ENCODE measurements at regions not wholly inside any gene's neighbourhood (a gene's known extent, or its start where the extent isn't known, plus 50 kb on each side); places are given as distances from the start of the nearest gene placed in this dataset.
"Not testable (repeated sequence)": the region's sequence is repeated elsewhere in the genome, so short reads cannot be mapped to it uniquely, and the experiment has no call there.

DNA sequence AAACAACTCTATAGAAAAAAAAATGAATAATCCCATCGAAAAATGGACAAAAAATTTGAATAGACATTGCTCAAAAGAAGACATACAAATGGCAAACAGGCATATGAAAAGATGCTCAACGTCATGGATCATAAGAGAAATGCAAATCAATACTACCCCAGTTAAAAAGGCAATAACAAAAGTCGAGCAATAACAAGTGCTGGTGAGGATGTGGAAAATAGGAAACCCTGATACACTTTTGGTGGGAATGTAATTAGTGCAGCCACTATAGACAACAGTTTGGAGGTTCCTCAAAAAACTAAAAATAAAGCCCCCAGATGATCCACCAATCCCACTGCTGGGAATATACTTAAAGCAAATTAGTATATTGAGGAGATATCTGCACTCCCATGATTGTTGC lies 701.5 kb downstream of the NUP35 start:
- intact Hi-C loops (cut with DNase I), result no loop called here
- DNase-seq (ENCODE audit: low spot score) (no peak), ATAC-seq (no peak)

DNA sequence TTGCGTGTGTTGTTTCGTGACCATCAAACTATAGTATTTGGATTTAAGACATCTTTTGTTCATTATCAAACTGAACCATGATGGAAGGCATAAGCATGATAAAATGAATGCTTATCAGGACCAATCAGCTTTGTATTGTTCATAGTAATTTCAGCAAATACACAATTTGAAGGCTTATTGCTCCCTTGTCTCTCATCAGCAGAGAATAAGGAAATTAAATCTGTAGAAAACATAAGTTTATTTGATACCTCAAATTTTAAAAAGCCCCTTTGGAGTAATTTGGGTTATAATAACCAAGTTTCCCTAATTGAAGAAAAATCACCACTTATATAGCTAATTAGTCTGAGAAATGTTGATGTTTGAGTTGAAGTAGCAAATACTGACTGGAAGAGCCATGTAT lies 705.7 kb downstream of the NUP35 start:
- intact Hi-C loops (cut with DNase I), result no loop called here
- DNase-seq (ENCODE audit: low spot score), result no peak
- ATAC-seq, result no peak

DNA sequence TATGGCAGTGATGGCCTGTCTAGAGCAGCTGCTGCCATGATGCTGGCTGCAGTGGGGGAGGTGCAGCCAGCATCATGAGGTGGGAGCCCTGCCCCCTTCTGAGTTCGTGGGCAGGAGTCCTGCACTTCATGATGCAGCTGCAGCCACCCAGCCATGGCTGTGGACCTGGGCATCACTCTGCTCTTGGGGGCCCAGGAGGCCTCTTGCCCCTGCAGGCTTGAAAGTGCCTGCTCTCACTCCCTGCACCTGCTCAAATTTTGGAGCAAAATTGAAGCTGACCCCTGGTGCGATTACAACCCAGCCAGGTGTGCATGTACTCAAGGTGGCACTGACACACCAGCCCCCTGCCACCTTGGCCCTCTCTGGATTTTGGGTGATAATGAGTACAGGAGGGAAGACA lies 712.9 kb downstream of the NUP35 start:
- intact Hi-C loops (cut with DNase I), result no loop called here
- DNase-seq (ENCODE audit: low spot score), result no peak
- ATAC-seq, result no peak

DNA sequence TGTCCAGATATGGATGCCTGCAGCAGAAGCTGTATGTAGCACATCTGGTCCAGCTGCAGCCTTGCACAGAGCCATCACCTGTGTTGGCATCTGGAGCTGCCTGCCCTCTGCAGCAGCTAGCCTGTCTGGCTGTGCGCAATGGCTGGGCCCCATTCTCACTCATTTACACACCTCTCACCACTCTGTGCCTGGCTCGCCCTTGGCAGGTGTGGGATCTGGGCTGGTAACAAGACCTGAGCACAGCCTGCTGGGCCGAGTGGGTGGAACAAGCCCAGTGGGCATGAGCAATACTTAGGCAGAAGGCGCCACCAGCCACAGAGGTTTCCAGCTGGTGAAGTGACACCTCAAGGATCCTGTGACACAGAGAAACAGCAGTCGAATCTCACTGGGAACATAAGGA lies 714.1 kb downstream of the NUP35 start:
- intact Hi-C loops (cut with DNase I), result no loop called here
- ATAC-seq, result no peak
- no peak for DNase-seq (ENCODE audit: low spot score)

DNA sequence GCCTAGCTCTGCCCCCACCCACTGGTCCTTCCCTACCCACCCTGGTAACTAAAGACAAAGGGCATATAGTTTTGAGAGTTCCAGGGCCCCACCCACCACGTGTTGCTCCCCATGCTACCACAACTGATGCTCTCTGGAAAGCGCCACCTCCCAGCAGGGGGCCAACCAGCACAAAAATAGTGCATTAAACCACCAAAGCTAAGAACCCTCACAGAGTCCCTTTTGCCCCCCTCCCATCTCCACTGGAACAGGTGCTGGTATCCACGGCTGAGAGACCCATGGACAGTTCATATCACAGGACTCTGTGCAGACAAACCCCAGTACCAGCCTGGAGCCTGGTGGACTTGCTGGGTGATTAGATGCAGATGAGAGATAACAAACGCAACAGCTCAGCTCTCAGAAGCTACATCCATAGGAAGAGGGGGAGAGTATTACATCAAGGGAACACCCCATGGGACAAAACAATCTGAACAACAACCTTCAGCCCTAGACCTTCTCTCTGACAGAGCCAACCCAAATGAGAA lies 715.9 kb downstream of the NUP35 start:
- DNase-seq (ENCODE audit: low spot score) (no peak), ATAC-seq (no peak)
- intact Hi-C loops (cut with DNase I), result no loop called here

DNA sequence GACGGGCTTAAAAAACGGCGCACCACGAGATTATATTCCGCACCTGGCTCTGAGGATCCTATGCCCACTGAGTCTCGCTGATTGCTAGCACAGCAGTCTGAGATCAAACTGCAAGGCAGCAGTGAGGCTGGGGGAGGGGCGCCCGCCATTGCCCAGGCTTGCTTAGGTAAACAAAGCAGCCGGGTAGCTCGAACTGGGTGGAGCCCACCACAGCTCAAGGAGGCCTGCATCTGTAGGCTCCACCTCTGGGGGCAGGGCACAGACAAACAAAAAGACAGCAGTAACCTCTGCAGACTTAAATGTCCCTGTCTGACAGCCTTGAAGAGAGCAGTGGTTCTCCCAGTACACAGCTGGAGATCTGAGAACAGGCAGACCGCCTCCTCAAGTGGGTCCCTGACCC lies 725.6 kb downstream of the NUP35 start:
- ATAC-seq; intact Hi-C loops (cut with DNase I); DNase-seq (ENCODE audit: low spot score): not testable (repeated sequence)

DNA sequence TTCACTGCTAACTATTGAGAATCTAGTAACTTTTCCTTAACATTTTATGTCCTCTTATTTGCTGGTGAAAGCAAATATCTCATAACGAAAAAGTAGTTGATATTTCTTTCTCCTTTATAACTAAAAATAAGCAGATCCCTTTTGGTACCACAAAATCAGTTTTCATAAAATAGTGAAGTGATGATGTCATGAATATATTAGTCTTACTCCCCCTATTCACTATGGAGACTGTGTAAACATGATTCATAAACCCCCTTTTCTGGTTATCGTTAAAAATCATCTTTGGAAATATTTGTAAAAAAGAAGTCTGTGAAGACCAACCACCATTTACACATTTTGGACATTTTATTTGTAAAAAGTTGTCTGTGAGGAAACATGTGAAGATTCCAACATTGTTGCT lies 734.9 kb downstream of the NUP35 start:
- no peak for ATAC-seq
- intact Hi-C loops (cut with DNase I), result no loop called here
- no peak for DNase-seq (ENCODE audit: low spot score)

DNA sequence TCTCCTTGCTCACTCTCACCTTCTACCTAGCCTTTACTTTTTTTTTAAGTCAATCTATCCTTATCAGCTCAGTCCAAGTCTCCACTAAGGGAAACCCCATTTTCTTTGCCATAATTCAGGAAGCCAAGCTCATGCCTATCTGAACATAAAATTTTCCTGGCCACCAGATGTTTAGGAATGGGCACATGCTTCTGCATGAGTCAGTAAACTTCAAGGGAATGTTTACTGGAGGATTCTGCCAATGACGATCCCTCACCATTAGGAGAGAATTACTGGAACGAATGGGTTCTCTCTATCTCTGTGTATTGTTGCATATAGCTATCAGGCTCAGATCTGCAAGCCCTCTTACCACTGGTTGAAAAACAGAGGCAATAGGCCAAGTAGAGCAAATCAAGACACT lies 731.7 kb upstream of the ZNF804A start:
- intact Hi-C loops (cut with DNase I), result no loop called here
- ATAC-seq (no peak), DNase-seq (ENCODE audit: low spot score) (no peak)

DNA sequence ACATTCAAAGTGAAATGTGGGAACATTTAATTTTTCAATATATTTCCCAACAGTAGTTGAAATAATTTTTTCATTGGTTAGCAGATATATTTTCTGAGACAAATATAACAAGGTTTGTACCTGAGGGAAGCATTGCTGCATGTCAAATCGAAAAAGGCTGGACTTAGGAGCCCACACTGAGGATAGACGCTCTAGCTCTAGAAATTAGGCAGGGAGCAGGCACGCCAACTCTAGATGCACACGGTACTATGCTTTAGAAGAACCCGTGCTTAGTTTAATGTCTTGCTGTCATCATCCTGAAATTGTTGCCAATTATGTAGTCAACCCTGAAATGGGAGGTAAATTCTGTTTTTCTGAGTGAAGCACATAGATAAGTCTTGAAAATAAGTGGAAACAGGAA lies 731.1 kb upstream of the ZNF804A start:
- DNase-seq (ENCODE audit: low spot score) (no peak), ATAC-seq (no peak)
- intact Hi-C loops (cut with DNase I), result no loop called here

DNA sequence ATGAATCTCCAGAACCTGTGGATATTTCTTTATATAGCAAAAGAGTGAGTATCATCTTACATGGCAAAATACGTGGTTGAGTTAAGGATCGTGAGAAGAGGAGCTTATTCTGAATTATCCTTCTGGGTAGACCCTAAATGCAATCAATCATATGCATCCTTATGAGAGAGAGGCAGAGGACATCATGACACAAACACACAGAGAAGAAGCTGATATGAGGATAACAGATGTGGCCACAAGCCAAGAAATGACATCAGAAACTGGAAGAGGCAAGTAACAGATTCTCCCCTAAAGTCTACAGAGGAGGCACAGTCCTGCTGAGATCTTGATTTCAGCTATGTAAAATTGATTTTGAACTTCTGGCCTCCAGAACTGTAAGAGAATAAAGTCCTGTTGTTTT lies 730.2 kb upstream of the ZNF804A start:
- intact Hi-C loops (cut with DNase I), result no loop called here
- DNase-seq (ENCODE audit: low spot score), result no peak
- ATAC-seq, result no peak

DNA sequence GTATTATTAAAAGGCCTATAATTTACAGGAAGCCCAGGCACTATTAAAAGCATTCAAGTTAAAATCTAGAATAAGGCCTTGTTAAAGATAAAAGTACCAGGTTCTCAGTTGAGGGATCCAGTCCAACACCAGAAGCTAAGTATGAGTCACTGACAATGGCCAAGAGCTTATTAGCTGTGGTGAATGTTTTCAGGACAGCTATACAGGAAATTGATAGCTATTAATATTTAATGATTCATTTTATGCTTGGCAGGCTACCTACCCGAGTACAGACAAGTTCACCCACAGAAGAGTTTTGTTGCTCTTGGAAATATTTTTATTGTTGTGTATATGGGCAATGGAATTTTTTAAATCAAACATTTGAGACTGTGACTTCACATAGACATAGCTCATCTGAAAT lies 729.6 kb upstream of the ZNF804A start:
- intact Hi-C loops (cut with DNase I), result no loop called here
- ATAC-seq (no peak), DNase-seq (ENCODE audit: low spot score) (no peak)

DNA sequence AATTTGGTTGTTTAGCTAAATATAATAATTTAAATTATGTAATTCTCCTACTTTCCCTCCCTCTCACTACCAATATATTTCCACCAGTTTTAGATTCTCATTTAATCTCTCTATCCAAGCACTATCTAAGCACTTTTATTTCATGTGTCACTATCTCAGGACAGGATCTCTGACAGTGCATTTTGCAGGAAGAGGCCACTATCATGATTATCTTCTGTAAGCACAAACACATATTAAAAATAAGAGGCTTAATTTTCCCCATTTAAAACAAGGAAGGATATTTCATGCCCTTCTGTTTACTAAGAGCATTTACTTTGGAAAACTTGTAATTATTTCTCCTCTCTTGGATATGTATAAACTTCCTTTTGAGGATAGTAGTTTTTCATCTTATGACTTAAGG lies 726.2 kb upstream of the ZNF804A start:
- ATAC-seq, result no peak
- no peak for DNase-seq (ENCODE audit: low spot score)
- intact Hi-C loops (cut with DNase I), result no loop called here

DNA sequence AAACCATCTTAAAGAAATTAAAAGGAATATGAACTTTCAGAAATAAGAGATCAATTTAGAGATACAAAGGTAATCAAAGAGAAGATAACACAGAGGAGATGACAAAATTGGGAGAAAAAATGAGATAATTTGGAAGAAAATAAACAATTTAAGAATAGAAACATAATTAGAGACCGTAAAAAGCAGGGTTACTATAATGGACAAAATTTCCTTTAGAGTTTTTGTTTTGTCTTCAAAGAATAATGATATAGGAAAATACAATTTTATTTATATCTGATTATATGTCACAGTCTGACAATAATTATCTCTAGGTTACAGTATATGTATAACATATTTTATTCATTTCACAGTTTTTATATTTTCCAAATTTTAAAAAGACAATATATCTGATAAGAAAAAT lies 716.4 kb upstream of the ZNF804A start:
- DNase-seq (ENCODE audit: low spot score) (no peak), ATAC-seq (no peak)
- intact Hi-C loops (cut with DNase I), result no loop called here

DNA sequence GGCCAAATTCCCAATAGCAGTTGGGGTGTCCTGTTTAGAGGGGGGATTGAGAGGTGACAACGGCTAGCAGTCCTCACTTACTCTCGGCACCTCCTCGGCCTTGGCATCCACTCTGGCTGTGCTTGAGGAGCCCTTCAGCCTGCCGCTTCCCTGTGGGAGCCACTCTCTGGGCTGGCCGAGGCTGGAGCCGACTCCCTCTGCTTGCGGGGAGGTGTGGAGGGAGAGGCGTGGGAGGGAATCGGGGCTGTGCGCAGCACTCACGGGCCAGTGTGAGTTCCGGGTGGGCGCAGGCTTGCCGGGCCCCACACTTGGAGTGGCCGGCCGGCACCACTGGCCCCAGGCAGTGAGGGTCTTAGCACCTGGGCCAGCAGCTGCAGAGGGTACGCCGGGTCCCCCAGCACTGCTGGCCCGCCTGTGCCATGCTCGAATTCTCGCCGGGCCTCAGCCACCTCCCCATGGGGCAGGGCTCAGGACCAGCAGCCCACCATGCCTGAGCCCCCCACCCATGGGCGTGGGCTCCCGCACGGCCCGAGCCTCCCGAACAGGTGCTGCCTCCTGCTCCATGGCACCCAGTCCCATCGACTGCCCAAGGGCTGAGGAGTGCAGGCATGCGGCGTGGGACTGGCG lies 705.9 kb upstream of the ZNF804A start:
- ATAC-seq (no peak), DNase-seq (ENCODE audit: low spot score) (no peak)
- intact Hi-C loops (cut with DNase I), result no loop called here

DNA sequence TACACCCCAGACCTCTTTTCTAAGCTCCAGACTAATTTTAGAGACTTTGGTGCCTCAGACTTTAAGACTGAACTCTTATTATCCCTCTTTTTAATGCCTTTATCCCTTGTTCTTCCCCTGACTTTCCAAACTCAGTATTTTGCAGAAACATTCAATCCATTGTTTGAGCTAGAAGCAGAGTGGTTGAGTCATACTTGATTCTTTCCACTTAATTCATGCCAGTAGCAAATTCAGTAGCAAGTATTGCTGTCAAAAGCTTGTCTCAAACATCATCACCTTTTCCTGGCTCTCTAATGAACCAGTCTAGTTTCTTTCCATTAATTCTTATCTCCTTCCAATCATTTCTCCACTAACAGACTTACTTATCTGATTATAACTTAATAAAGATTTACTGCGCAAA lies 699.7 kb upstream of the ZNF804A start:
- ATAC-seq (no peak), DNase-seq (ENCODE audit: low spot score) (no peak)
- intact Hi-C loops (cut with DNase I), result no loop called here

DNA sequence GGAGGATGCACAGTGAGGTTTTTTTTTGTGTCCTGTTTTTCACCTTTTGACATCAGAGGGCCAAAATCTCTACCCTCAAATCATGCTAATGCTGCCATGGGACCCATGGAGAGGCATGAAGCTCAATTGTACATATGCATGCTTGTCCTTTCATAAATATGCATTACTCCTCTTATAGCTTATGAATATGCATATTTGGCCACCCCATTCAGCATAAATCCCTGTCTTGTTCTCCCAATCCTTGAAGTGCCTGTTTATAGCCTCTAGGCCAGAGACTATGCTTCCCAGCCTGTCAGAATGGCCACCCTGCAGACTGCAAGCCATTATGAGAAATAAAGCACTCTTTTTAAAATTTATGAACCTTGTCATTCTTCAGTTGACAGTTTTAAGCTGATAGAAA lies 696.4 kb upstream of the ZNF804A start:
- ATAC-seq (no peak), DNase-seq (ENCODE audit: low spot score) (no peak)
- intact Hi-C loops (cut with DNase I), result no loop called here

DNA sequence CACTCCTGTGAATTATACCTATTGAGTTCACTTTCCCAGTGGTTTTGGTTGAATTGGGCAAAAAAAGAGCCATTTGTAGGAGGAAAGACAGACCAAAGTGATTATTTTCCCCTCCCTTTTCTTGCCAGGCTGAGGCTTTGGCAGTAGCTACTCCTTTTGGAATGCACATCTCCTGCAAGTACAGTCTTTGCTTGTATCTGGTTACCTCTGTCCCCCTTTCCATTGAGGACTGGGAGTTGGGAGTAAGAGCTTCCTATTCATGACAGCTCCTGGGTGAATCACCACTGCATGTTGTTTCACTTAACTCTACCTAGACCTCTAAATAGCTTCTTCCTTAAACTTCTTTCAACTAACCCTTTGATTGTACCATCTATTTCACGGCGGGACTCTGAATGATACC lies 695.3 kb upstream of the ZNF804A start:
- intact Hi-C loops (cut with DNase I), result no loop called here
- no peak for DNase-seq (ENCODE audit: low spot score)
- ATAC-seq, result no peak

DNA sequence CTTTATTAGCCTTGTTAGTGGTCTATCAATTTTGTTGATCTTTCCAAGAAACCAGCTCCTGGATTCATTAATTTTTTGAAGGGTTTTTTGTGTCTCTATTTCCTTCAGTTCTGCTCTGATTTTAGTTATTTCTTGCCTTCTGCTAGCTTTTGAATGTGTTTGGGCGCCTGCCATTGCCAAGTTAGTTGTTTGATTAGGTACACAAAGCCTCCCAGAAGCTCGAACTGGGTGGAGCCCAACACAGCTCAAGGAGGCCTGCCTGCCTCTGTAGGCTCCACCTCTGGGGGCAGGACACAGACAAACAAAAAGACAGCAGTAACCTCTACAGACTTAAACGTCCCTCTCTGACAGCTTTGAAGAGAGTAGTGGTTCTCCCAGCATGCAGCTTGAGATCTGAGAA lies 682.3 kb upstream of the ZNF804A start:
- intact Hi-C loops (cut with DNase I); DNase-seq (ENCODE audit: low spot score); ATAC-seq: not testable (repeated sequence)

DNA sequence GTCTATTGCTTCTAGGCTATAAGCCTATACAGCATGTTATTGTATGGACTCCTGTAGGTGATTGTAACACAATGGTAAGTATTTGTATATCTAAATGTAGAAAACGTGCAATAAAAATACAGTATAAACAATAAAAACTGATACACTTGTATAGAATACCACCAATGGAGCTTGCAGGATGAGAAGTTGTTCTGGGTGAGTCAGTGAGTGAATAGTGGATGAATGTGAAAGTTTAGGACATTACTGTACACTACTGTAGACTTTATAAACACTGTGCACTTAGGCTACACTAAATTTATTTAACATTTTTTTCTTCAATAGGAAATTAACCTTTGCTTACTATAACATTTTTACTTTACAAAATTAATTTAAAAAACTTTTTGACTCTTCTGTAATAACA lies 679.2 kb upstream of the ZNF804A start:
- intact Hi-C loops (cut with DNase I), result no loop called here
- DNase-seq (ENCODE audit: low spot score), result no peak
- no peak for ATAC-seq

DNA sequence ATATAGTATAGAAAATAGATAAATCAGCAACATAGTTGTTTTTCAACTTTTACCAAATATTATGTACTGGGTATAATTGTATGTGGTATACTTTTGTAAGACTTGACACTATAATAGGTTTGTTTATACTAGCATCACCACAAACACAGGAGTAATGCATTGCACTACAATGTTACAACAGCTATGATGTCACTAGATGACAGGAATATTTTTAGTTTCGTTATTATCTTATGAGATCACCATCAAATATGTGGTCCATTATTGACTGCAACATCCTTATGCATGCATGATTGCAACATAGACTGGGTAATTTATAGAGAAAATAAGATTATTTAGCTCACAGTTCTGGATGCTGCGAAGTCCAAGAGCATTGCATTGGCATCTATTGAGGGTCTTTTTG lies 678.4 kb upstream of the ZNF804A start:
- DNase-seq (ENCODE audit: low spot score) (no peak), ATAC-seq (no peak)
- intact Hi-C loops (cut with DNase I), result no loop called here

DNA sequence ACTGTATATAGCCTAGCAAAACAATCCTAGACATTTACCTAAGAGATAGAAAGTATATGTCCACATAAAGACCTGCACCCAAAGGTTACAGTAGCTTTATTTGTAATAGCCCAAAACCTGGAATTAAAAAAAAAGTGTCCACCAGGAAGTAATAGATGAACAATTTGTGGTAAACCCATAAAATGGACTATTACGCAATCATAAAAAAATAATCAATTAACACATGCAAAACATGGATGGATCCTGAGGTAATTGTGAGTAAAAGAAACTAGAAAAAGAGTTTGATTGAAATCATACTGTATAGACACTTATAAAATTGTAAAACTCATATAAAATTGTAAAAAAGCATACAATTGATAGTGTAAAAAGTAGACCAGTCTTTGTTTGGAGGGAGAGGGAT lies 673.0 kb upstream of the ZNF804A start:
- intact Hi-C loops (cut with DNase I), result no loop called here
- DNase-seq (ENCODE audit: low spot score) (no peak), ATAC-seq (no peak)

DNA sequence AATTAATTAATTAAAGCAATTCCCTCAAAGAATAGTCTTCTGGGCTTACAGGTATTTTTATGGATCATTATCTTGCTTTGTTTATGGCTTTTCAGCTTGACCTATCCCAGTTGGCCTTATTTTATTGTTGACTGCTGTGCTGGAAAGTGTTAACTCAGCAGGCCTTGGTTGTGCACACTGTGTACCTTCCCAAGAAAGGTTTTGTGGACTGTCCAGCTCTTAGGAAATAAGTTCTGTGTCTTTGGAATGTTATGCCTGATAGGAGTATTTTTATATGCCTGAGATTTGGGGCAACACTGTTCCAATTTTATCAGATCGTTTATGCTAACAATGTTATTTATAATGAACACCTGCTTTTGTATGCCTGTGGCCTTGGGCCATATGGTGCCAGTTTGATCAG lies 671.9 kb upstream of the ZNF804A start:
- intact Hi-C loops (cut with DNase I), result no loop called here
- ATAC-seq (no peak), DNase-seq (ENCODE audit: low spot score) (no peak)

Data from sciatic nerve (tissue), 2 donors.